Gastrocnemius medialis (tissue), 4 donors: ENCODE measurements at regions not wholly inside any gene's neighbourhood (a gene's known extent, or its start where the extent isn't known, plus 50 kb on each side); places are given as distances from the start of the nearest gene placed in this dataset.

Experiments
- CTCF ChIP-seq, 5 experiments: fragments of 450-650 bp in 3 of 5; fragments of 200-600 bp in 2 of 5; sonication (generic) in 2 of 5; IDR thresholded peaks in 4 of 5; conservative IDR thresholded peaks in 1 of 5; 1 replicate in 4 of 5; 2 replicates in 1 of 5; pipeline ENCODE4 v1.5.1; 2016 to 2019; ENCODE audit warnings: antibody characterized with exemption in 5 of 5, mild to moderate bottlenecking in 3 of 5, moderate library complexity in 3 of 5
- POLR2A ChIP-seq, 2 donors: fragments of 450-650 bp; IDR thresholded peaks; one replicate each; pipeline ENCODE4 v1.6.1; 2017; ENCODE audit warnings: antibody characterized with exemption in 2 of 2, mild to moderate bottlenecking in 2 of 2, moderate library complexity in 2 of 2

GRCh38 chr1:30817548-30817947, 60.0 kb upstream of the LAPTM5 start:
- TF ChIP-seq CTCF (IDR thresholded peaks at IDR 0.05 in 4 of 5, conservative IDR thresholded peaks at IDR 0.05 in 1 of 5) (no peak), POLR2A (IDR thresholded peaks at IDR 0.05) (no peak)
